MCF 10A (cell line): ENCODE measurements at regions not wholly inside any gene's neighbourhood (a gene's known extent, or its start where the extent isn't known, plus 50 kb on each side); places are given as distances from the start of the nearest gene placed in this dataset.

Experiments used
- BruUV-seq: library from RNA; stranded (reverse); fragments of 400-500 nt; replicated peaks from 2 replicates; lab custom pipeline; 2021; lab: Mats Ljungman, UMichigan
- CTCF ChIA-PET: fragments of 300-600 bp; sonication (Branson Sonifier 250); formaldehyde crosslinking; extraction: SDS; loops from one replicate; lab custom pipeline; 2021; ENCODE audit warnings: antibody characterized with exemption, inconsistent platforms; lab: Yijun Ruan, JAX
- POLR2A ChIA-PET: fragments of 300-600, 350-650 bp; sonication (Branson Sonifier 250); formaldehyde crosslinking; extraction: SDS; loops from one replicate; lab custom pipeline; 2020; ENCODE audit warnings: antibody characterized with exemption, inconsistent platforms; lab: Yijun Ruan, JAX
- DNase-seq: peaks from one replicate; pipeline ENCODE4 v3.0.0-alpha.2; 2018; ENCODE audit not compliant: unreplicated experiment
- H3K27ac Mint-ChIP-seq: one replicate; pipeline ENCODE4 v1.8.0; 2022; ENCODE audit warnings: mild to moderate bottlenecking, low read depth, mixed read lengths; ENCODE audit not compliant: unreplicated experiment
- H3K27me3 Mint-ChIP-seq: one replicate; pipeline ENCODE4 v1.8.0; 2022; ENCODE audit warnings: mixed read lengths; ENCODE audit not compliant: insufficient read depth, unreplicated experiment
- H3K36me3 Mint-ChIP-seq: one replicate; pipeline ENCODE4 v1.8.0; 2022; ENCODE audit warnings: mild to moderate bottlenecking, moderate library complexity, mixed read lengths; ENCODE audit not compliant: insufficient read depth, unreplicated experiment
- H3K4me1 Mint-ChIP-seq: one replicate; pipeline ENCODE4 v1.8.0; 2022; ENCODE audit warnings: mixed read lengths; ENCODE audit not compliant: insufficient read depth, unreplicated experiment
- H3K4me3 Mint-ChIP-seq: one replicate; pipeline ENCODE4 v1.8.0; 2022; ENCODE audit warnings: mild to moderate bottlenecking, moderate library complexity, mixed read lengths; ENCODE audit not compliant: unreplicated experiment
- H3K9me3 Mint-ChIP-seq: one replicate; pipeline ENCODE4 v1.8.0; 2022; ENCODE audit warnings: mixed read lengths; ENCODE audit not compliant: unreplicated experiment
- CTCF ChIP-seq: fragments of 200-600 bp; IDR thresholded peaks from one replicate; pipeline ENCODE4 v1.8.0; 2022; ENCODE audit warnings: antibody characterized with exemption, mild to moderate bottlenecking; ENCODE audit not compliant: unreplicated experiment
- intact Hi-C: fragments of 100-400 bp; cut with micrococcal nuclease; formaldehyde crosslinking; loops from 2 replicates; pipeline ENCODE4 v1.14.1; 2022

- no peaks in the 10 kb centered on the region for H3K27me3 Mint-ChIP-seq
- DNase-seq = peak; percentile 49
- no peak for TF ChIP-seq CTCF
- H3K9me3 Mint-ChIP-seq = no peaks in the 10 kb centered on the region
- ChIA-PET CTCF (no interaction called here), POLR2A (interaction anchor here (0.6 kb wide), 1 partner anchor 481 kb away, joined by 3 read pairs; no protein-coding TSS in a partner anchor)
- no peaks in the 10 kb centered on the region for H3K36me3 Mint-ChIP-seq
- BruUV-seq = no TSS peak
- H3K4me1 Mint-ChIP-seq = peaks cover 5% of the 10 kb centered on the region
- intact Hi-C loops = no loop called here
- no peak overlapping the region for H3K27ac Mint-ChIP-seq
- no peak overlapping the region for H3K4me3 Mint-ChIP-seq
These were observed 456.7 kb downstream of the ZNF608 start for GRCh38 chr5:124289641-124290311.

DNA sequence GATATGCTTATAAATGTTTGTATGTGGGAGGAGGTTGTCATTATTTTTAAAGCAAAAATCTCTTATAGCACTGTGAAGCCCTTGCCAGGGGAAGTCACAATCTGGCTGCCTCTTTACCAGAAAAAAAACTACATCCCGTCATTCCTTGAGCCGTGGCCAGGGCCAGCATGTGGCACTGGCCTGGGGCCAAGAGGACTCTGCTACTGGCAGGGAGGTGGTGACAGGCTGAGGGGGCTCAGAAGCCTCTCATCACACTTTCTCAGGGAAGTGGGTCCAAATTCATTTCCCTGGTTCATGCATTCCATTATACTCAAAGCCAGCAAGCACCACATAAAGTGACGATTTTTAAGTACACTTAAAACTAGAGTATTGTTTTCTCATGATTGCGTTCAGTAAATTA, 457.3 kb downstream of the ZNF608 start:
- Mint-ChIP-seq H3K9me3 (no peaks in the 10 kb centered on the region), H3K4me3 (no peak overlapping the region), H3K36me3 (no peaks in the 10 kb centered on the region), H3K27me3 (no peaks in the 10 kb centered on the region), H3K4me1 (peaks cover 11% of the 10 kb centered on the region), H3K27ac (no peak overlapping the region)
- POLR2A ChIA-PET = interaction anchor here (0.6 kb wide), 1 partner anchor 482 kb away, joined by 3 read pairs; no protein-coding TSS in a partner anchor
- intact Hi-C loops = no loop called here
- DNase-seq = no peak
- BruUV-seq = no TSS peak
- no peak for TF ChIP-seq CTCF
- CTCF ChIA-PET = no interaction called here

DNA sequence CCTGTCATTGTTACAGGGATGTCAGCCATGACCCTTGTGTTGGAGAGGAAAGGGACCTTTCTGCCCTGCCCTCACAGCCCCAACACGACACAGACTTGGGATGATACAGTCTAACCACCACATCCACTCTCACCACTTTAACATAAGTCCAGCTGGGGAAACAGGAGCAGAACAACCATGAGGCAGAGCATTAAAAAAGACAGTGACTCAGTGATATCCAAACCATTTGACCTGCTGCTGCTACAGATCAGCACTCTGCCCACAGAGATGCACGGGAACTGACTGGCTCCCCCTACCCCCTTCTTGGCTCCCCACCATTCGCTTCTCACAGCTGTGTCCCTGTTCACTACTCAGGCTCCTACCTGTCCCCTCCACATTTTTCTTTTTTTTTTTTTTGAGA, 458.6 kb downstream of the ZNF608 start:
- DNase-seq = no peak
- Mint-ChIP-seq H3K9me3 (no peaks in the 10 kb centered on the region), H3K4me3 (no peak overlapping the region), H3K4me1 (peaks cover 11% of the 10 kb centered on the region), H3K36me3 (no peaks in the 10 kb centered on the region), H3K27ac (no peak overlapping the region), H3K27me3 (no peaks in the 10 kb centered on the region)
- POLR2A ChIA-PET = interaction anchor here (1.9 kb wide), 1 partner anchor 22 kb away, joined by 5 read pairs; no protein-coding TSS in a partner anchor
- BruUV-seq = no TSS peak
- no peak for TF ChIP-seq CTCF
- CTCF ChIA-PET = interaction anchor here (0.5 kb wide), 1 partner anchor 586 kb away, joined by 3 read pairs; no protein-coding TSS in a partner anchor
- intact Hi-C loops = no loop called here

- Mint-ChIP-seq H3K4me3 (no peak overlapping the region), H3K27ac (no peak overlapping the region), H3K4me1 (peaks cover 11% of the 10 kb centered on the region), H3K36me3 (no peaks in the 10 kb centered on the region), H3K27me3 (no peaks in the 10 kb centered on the region), H3K9me3 (no peaks in the 10 kb centered on the region)
- no TSS peak for BruUV-seq
- intact Hi-C loops = no loop called here
- ChIA-PET POLR2A (interaction anchor here (0.6 to 2.1 kb wide), 3 partner anchors 17 to 271 kb away, joined by 3 to 6 read pairs (median 3); no protein-coding TSS in a partner anchor), CTCF (interaction anchor here (0.6 to 0.7 kb wide), 2 partner anchors 51 to 160 kb away, joined by 3 to 4 read pairs; no protein-coding TSS in a partner anchor)
- no peak for TF ChIP-seq CTCF
- no peak for DNase-seq
These were observed 460.7 kb downstream of the ZNF608 start for GRCh38 chr5:124285733-124286132.
